GM12873 (cell line): ENCODE measurements at regions not wholly inside any gene's neighbourhood (a gene's known extent, or its start where the extent isn't known, plus 50 kb on each side); places are given as distances from the start of the nearest gene placed in this dataset.

Experiments used
- CTCF ChIP-seq: IDR thresholded peaks from 2 replicates; pipeline ENCODE4 v1.5.1; 2012; ENCODE audit warnings: low read depth, mild to moderate bottlenecking, moderate library complexity, low read length, control low read depth; ENCODE audit not compliant: insufficient read depth; ENCODE audit errors: missing control alignments

- TF ChIP-seq CTCF, result no peak
Observed at GRCh38 chr10:113305871-113306270, 247.0 kb upstream of the HABP2 start.

GRCh38 chr10:113309791-113310190 is 243.1 kb upstream of the HABP2 start:
- TF ChIP-seq CTCF, result no peak

- no peak for TF ChIP-seq CTCF
Observed at GRCh38 chr10:113310347-113310746, 242.5 kb upstream of the HABP2 start.

GRCh38 chr10:113313048-113313602 is 239.7 kb upstream of the HABP2 start:
- no peak for TF ChIP-seq CTCF

- TF ChIP-seq CTCF, result no peak
Observed at GRCh38 chr10:113313722-113314121, 239.1 kb upstream of the HABP2 start.

GRCh38 chr10:113316506-113316905 is 236.3 kb upstream of the HABP2 start:
- no peak for TF ChIP-seq CTCF

- TF ChIP-seq CTCF, result no peak
Observed at GRCh38 chr10:113317489-113317888, 235.4 kb upstream of the HABP2 start.
